ENCODE measurements at regions not wholly inside any gene's neighbourhood (a gene's known extent, or its start where the extent isn't known, plus 50 kb on each side); places are given as distances from the start of the nearest gene placed in this dataset.

DNA sequence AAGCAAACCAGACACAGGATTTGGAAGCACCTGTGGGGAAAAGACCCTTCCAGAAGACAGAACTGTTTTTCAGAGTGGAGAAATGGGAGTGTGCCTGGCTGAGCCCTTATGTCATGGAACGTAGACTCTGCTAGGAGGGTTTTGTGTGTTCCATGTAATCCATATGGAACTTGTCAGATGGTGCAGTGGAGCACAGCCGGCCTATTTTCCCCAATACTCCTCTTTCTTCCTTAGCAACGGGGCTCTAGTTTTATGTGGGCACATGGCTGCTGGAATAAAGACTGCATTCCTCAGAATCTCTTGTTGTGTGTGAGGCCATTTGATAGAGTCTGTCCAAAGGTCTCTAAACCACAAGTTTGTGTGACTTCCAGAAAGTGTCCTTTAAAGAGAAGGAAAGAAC is 284.0 kb downstream of the DRD1 start:
- Mint-ChIP-seq H3K27ac (ENCODE audit: low read depth, unreplicated experiment) (no peak overlapping the region), H3K4me3 (ENCODE audit: unreplicated experiment) (no peak overlapping the region), H3K27me3 (ENCODE audit: insufficient read depth, unreplicated experiment) (peaks cover 25% of the 10 kb centered on the region), H3K9me3 (ENCODE audit: unreplicated experiment) (peaks cover 11% of the 10 kb centered on the region), H3K36me3 (ENCODE audit: insufficient read depth, unreplicated experiment) (no peaks in the 10 kb centered on the region), H3K4me1 (ENCODE audit: insufficient read depth, unreplicated experiment) (no peaks in the 10 kb centered on the region)
- CTCF ChIA-PET, result interaction anchor here (0.6 kb wide), 1 partner anchor 22 kb away, joined by 3 read pairs; no protein-coding TSS in a partner anchor
- intact Hi-C loops (cut with micrococcal nuclease), result no loop called here
- POLR2A ChIA-PET, result no interaction called here
- no TSS peak for BruUV-seq (replicated peaks)
- TF ChIP-seq, protein P1, sequence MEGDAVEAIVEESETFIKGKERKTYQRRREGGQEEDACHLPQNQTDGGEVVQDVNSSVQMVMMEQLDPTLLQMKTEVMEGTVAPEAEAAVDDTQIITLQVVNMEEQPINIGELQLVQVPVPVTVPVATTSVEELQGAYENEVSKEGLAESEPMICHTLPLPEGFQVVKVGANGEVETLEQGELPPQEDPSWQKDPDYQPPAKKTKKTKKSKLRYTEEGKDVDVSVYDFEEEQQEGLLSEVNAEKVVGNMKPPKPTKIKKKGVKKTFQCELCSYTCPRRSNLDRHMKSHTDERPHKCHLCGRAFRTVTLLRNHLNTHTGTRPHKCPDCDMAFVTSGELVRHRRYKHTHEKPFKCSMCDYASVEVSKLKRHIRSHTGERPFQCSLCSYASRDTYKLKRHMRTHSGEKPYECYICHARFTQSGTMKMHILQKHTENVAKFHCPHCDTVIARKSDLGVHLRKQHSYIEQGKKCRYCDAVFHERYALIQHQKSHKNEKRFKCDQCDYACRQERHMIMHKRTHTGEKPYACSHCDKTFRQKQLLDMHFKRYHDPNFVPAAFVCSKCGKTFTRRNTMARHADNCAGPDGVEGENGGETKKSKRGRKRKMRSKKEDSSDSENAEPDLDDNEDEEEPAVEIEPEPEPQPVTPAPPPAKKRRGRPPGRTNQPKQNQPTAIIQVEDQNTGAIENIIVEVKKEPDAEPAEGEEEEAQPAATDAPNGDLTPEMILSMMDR (IDR thresholded peaks at IDR 0.05; ENCODE audit: unreplicated experiment), result no peak
- no peak for DNase-seq (ENCODE audit: unreplicated experiment)

DNA sequence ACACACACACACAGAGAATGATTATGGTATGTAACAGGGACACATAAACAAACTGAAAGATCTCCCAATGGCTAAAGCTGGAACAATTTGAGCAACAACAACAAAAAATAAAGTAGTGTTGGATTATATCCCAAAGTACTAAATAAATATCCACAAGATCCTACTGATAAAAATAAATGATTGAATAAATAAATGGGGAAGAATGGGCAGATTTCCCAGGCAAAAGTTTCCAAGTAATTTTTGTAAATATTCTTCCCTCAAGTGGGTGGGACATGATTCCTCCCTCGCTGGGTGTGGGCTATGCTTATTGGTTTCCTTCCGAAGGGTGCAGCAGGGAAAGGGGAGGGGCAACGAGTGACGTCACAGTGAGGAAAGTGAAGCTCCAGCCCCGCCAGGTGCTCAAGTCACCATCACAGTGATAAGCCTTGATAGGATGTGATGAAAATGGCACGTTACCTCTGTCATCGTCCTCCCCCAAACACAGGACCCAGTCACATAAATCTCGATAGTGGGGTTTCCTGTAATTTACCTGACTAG is 295.3 kb downstream of the DRD1 start:
- Mint-ChIP-seq H3K4me3 (ENCODE audit: unreplicated experiment) (no peak overlapping the region), H3K27ac (ENCODE audit: low read depth, unreplicated experiment) (no peak overlapping the region), H3K36me3 (ENCODE audit: insufficient read depth, unreplicated experiment) (no peaks in the 10 kb centered on the region), H3K9me3 (ENCODE audit: unreplicated experiment) (peaks cover 18% of the 10 kb centered on the region), H3K4me1 (ENCODE audit: insufficient read depth, unreplicated experiment) (no peaks in the 10 kb centered on the region), H3K27me3 (ENCODE audit: insufficient read depth, unreplicated experiment) (no peaks in the 10 kb centered on the region)
- no peak for DNase-seq (ENCODE audit: unreplicated experiment)
- intact Hi-C loops (cut with micrococcal nuclease), result no loop called here
- POLR2A ChIA-PET, result no interaction called here
- CTCF ChIA-PET, result interaction anchor here (0.6 kb wide), 1 partner anchor 564 kb away, joined by 3 read pairs; no protein-coding TSS in a partner anchor
- TF ChIP-seq, protein P1 (IDR thresholded peaks at IDR 0.05; ENCODE audit: unreplicated experiment), result no peak
- no TSS peak for BruUV-seq (replicated peaks)

DNA sequence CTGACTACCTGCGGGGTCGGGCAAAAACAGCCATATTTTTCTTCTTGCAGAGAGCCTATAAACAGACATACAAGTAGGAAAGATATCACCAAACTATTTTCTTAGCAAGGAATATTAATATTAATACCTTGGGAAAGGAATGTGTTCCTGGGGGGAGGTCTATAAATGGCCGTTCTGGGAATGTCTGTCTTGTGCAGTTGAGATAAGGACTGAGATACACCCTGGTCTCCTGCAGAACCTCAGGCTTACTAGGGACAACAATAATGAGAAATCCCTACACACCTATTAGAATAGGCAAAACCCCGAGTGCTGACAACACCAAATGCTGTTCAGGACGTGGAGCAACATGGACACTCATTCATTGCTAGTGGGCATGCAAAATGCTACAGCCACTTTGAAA is 297.2 kb downstream of the DRD1 start:
- intact Hi-C loops (cut with micrococcal nuclease), result no loop called here
- ChIA-PET POLR2A (no interaction called here), CTCF (no interaction called here)
- BruUV-seq (replicated peaks), result no TSS peak
- Mint-ChIP-seq H3K27me3 (ENCODE audit: insufficient read depth, unreplicated experiment) (no peaks in the 10 kb centered on the region), H3K4me3 (ENCODE audit: unreplicated experiment) (no peak overlapping the region), H3K9me3 (ENCODE audit: unreplicated experiment) (peaks cover 20% of the 10 kb centered on the region), H3K36me3 (ENCODE audit: insufficient read depth, unreplicated experiment) (no peaks in the 10 kb centered on the region), H3K27ac (ENCODE audit: low read depth, unreplicated experiment) (no peak overlapping the region), H3K4me1 (ENCODE audit: insufficient read depth, unreplicated experiment) (no peaks in the 10 kb centered on the region)
- TF ChIP-seq, protein P1 (IDR thresholded peaks at IDR 0.05; ENCODE audit: unreplicated experiment), result no peak
- DNase-seq (ENCODE audit: unreplicated experiment), result no peak

DNA sequence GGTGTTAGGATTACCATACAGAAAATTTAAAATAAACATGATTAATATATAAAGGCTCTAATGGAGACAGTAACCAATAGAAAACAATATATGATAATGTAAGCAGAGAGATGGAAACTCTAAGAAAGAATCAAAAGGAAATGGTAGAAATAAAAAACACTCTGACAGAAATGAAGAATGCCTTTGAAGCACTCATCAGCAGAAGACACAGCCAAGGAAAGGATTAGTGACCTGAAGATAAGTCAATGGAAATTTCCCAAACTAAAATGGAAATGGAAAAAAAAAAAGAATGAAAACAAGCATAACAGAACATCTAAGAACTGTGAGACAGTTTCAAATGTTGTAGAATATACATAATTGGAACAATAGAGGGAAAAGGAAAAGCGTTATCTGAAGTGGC is 302.6 kb downstream of the DRD1 start:
- intact Hi-C loops (cut with micrococcal nuclease), result no loop called here
- POLR2A ChIA-PET, result no interaction called here
- DNase-seq (ENCODE audit: unreplicated experiment), result no peak
- Mint-ChIP-seq H3K27ac (ENCODE audit: low read depth, unreplicated experiment) (no peak overlapping the region), H3K4me1 (ENCODE audit: insufficient read depth, unreplicated experiment) (no peaks in the 10 kb centered on the region), H3K4me3 (ENCODE audit: unreplicated experiment) (no peak overlapping the region), H3K9me3 (ENCODE audit: unreplicated experiment) (peaks cover 22% of the 10 kb centered on the region), H3K36me3 (ENCODE audit: insufficient read depth, unreplicated experiment) (no peaks in the 10 kb centered on the region), H3K27me3 (ENCODE audit: insufficient read depth, unreplicated experiment) (no peaks in the 10 kb centered on the region)
- no TSS peak for BruUV-seq (replicated peaks)
- CTCF ChIA-PET, result no interaction called here
- TF ChIP-seq, protein P1 (IDR thresholded peaks at IDR 0.05; ENCODE audit: unreplicated experiment), result no peak

Measured in MCF 10A (cell line).